ENCODE measurements at regions not wholly inside any gene's neighbourhood (a gene's known extent, or its start where the extent isn't known, plus 50 kb on each side); places are given as distances from the start of the nearest gene placed in this dataset.
A peak's percentile ranks its signal among the peaks of the same experiment; 100 is the strongest.

GRCh38 chr3:5427938-5428337 lies 240.4 kb downstream of the EDEM1 start:
- DNase-seq, result no peak

- DNase-seq, result peak in 1 of 51 donors; percentile 5
Measured at GRCh38 chr3:5428607-5429516, 241.4 kb downstream of the EDEM1 start.

GRCh38 chr3:5429517-5429890 lies 242.0 kb downstream of the EDEM1 start:
- no peak for DNase-seq

- no peak for DNase-seq
Measured at GRCh38 chr3:5430701-5431100, 243.2 kb downstream of the EDEM1 start.

- no peak for DNase-seq
Measured at GRCh38 chr3:5431146-5431545, 243.6 kb downstream of the EDEM1 start.

- no peak for DNase-seq
Measured at GRCh38 chr3:5431811-5432378, 244.4 kb downstream of the EDEM1 start.

GRCh38 chr3:5437296-5437782 lies 249.8 kb downstream of the EDEM1 start:
- DNase-seq, result no peak

GRCh38 chr3:5437783-5438323 lies 250.3 kb downstream of the EDEM1 start:
- no peak for DNase-seq

- no peak for DNase-seq
Measured at GRCh38 chr3:5441401-5441800, 253.9 kb downstream of the EDEM1 start.

GRCh38 chr3:5442106-5442785 lies 254.7 kb downstream of the EDEM1 start:
- no peak for DNase-seq

GRCh38 chr3:5442786-5443138 lies 255.3 kb downstream of the EDEM1 start:
- no peak for DNase-seq

- DNase-seq, result no peak
Measured at GRCh38 chr3:5444253-5444652, 256.7 kb downstream of the EDEM1 start.

- no peak for DNase-seq
Measured at GRCh38 chr3:5445676-5446201, 258.2 kb downstream of the EDEM1 start.

- DNase-seq, result no peak
Measured at GRCh38 chr3:5448246-5448645, 260.7 kb downstream of the EDEM1 start.

GRCh38 chr3:5448816-5449215 lies 261.3 kb downstream of the EDEM1 start:
- DNase-seq, result no peak

- DNase-seq, result no peak
Measured at GRCh38 chr3:5456199-5456598, 268.7 kb downstream of the EDEM1 start.

- no peak for DNase-seq
Measured at GRCh38 chr3:5458526-5458925, 271.0 kb downstream of the EDEM1 start.

GRCh38 chr3:5462086-5462485 lies 274.6 kb downstream of the EDEM1 start:
- DNase-seq, result no peak

GRCh38 chr3:5463991-5464390 lies 276.5 kb downstream of the EDEM1 start:
- DNase-seq, result no peak

- DNase-seq, result no peak
Measured at GRCh38 chr3:5464649-5465048, 277.1 kb downstream of the EDEM1 start.

GRCh38 chr3:5465183-5465582 lies 277.7 kb downstream of the EDEM1 start:
- DNase-seq, result no peak

GRCh38 chr3:5466065-5466464 lies 278.6 kb downstream of the EDEM1 start:
- no peak for DNase-seq

Measured in hypothalamus (tissue), 51 donors.